LNCAP (cell line): ENCODE measurements at regions not wholly inside any gene's neighbourhood (a gene's known extent, or its start where the extent isn't known, plus 50 kb on each side); places are given as distances from the start of the nearest gene placed in this dataset.

Source experiments
- CTCF ChIP-seq: fragments of 450-650 bp; IDR thresholded peaks from 2 replicates; pipeline ENCODE4 v1.5.1; 2017; ENCODE audit warnings: mild to moderate bottlenecking

DNA sequence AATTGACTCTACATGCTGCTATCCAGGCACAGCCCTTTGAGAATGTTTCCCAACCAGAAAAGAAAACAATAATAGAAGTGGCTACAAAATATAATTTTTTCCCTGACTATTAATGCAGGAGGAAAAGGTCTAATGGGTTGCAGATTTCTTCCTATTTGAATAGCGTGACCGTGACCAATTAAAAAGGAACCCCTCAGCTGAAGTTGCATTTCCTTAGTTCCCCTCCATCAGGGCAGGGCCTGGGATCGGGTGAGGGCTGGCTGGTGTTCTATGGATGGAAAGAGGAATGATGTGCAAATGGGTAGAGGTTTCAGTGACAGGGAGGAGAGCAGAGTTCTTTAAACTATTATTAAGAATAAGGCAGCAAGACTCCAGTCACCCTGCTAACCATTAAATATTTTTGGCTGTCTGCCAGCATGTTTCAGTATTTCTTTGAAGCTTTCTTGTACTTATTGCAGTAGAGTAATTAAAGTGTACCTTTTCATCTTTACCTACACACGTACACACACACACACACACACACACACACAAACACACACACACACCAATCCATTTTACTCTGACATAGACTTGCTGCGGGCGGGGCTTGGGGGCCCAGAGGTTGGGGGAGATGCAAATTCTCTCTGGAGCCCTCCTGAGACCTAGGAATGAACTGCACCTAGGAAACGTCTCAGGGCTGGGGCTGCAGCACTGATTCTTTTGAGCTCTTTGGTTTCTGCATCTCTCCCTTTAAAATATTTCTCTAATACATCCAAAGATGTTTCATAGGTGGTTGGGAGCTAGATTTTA lies 154.8 kb upstream of the SLC35B3 start:
- no peak for TF ChIP-seq CTCF

DNA sequence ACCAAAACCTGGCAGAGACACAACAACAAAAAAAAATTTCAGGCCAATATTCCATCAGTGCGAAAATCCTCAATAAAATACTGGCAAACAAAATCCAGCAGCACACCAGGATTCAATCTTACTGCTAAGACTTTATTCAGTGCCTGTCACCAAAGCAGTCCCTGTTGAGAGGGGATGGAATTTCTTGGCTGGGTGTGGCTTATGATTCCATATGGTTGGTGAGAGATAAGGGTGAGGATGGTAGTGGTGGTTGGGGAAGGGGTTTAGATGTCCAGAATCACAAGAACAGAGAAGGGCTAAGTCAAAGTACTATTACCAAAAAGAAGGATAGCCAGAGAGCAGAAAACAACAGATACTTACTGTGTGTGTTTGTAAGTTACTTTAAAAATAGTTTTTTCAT lies 152.8 kb upstream of the SLC35B3 start:
- no peak for TF ChIP-seq CTCF

DNA sequence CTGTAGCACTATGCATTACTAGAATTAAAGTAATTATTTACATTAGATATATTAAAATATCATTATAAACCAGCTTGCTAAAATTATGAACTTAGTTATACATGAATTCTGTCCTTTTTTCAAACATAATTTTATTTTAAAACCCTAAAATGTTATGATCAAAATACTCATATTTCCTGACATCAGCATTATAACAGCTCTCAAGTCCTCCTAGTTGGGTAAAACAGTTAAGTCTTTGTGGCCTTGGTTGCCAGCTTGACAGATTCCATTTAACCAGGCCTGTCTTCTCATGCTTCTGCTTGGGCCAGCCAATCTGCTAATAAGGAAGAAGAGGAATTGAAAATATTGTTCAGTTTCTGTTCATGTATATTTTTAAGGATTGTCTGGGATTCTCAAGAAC lies 147.9 kb upstream of the SLC35B3 start:
- TF ChIP-seq CTCF: no peak

- TF ChIP-seq CTCF: no peak
Measured at GRCh38 chr6:8579372-8579771, 144.0 kb upstream of the SLC35B3 start.

- TF ChIP-seq CTCF: no peak
Measured at GRCh38 chr6:8578006-8578405, 142.7 kb upstream of the SLC35B3 start.

DNA sequence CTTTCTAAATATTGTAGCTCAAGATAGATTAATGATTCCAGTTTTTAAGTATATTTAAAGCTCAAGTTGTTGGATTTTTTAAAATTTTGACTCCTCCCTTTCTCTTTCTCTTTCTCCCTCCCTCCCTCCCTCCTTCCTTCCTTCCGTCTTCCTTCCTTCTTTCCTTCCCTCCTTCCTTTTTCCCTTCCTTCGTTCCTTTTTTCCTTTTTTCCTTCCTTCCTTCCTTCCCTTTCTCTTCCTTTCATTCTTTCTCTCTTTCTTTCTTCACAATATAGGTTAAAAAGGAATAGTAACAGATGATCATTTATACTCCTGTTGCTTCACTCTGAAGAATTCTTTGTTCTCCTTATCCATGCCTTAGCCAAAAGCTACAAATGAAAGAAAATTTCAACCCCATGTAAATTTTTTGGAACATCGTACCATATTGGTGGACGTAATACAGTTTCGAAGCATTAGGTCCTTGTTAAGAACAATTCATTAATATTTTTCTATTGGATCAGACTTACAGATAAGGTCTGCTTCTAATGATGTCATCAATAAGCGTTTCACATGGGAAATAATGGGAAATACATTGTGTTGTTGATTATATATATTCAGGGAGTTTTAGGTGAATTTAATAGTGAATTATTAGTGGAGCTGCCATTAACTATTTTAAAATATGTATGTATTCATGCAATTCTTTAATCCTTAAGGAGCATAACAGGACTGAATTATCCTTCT lies 139.6 kb upstream of the SLC35B3 start:
- no peak for TF ChIP-seq CTCF

DNA sequence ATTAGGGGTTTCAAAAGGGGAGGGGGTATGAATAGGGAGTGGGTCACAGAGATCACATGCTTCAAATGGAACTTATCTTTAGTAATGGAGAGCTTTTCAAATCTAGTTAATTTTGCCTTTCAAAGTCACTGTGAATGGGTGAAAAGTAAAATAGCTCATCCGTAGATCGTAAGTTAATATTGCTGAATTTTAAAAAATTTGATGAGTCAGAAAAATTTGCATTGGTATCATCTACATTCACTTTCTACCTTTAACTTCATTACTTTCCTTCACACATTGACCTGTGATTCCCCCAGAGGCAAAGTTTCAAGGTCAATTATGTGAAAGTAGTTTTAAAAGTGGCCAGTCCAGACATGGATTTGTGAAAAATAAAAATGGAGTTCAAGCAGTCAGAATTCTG lies 139.0 kb upstream of the SLC35B3 start:
- no peak for TF ChIP-seq CTCF
